ENCODE measurements at regions not wholly inside any gene's neighbourhood (a gene's known extent, or its start where the extent isn't known, plus 50 kb on each side); places are given as distances from the start of the nearest gene placed in this dataset.

DNA sequence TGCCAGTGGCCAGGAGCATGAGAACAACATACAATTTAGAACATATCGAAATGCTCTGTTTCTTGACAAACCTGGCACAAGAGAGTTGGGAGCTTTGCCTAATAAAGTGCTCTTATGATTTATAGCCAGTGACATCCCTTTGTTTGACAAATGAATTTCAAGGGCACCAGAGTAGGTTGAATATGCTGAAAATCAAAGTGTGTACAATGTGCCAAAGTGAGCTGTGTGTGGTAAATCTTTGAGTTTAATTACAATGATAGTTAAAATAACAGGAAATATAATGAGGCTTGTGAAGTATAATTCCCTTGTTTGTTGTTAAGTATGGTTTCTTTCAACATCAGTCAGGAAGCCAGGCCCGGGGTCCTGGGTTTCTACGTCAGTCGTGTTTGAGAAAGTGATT is 211.9 kb downstream of the EBLN2 start (continued):
- TF ChIP-seq KDM1A (IDR thresholded peaks at IDR 0.05; ENCODE audit: borderline replicate concordance, low read length) (no peak), EZH2 (IDR thresholded peaks at IDR 0.05; ENCODE audit: low read depth, low read length, severe bottlenecking) (no peak), HDAC2 (IDR thresholded peaks at IDR 0.05; ENCODE audit: borderline replicate concordance in 1 of 2, low read depth in 2 of 2, low read length in 2 of 2) (no peak), EGR1 (IDR thresholded peaks at IDR 0.05; ENCODE audit: borderline replicate concordance, low read depth, low read length) (no peak)
- TF ChIP-seq, protein P1, sequence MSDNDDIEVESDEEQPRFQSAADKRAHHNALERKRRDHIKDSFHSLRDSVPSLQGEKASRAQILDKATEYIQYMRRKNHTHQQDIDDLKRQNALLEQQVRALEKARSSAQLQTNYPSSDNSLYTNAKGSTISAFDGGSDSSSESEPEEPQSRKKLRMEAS (IDR thresholded peaks at IDR 0.05) = no peak
